Parathyroid adenoma (tissue), 2 donors: ENCODE measurements at regions not wholly inside any gene's neighbourhood (a gene's known extent, or its start where the extent isn't known, plus 50 kb on each side); places are given as distances from the start of the nearest gene placed in this dataset.

ENCODE experiments used
- H2AFZ ChIP-seq: fragments of 300-600 bp; sonication (generic); one replicate; pipeline ENCODE4 v1.7.0; 2017; ENCODE audit warnings: antibody characterized with exemption, mild to moderate bottlenecking
- H3K27ac ChIP-seq: fragments of 300-600 bp; sonication (generic); one replicate; pipeline ENCODE4 v1.7.0; 2017
- H3K27me3 ChIP-seq: fragments of 300-600 bp; sonication (generic); one replicate; pipeline ENCODE4 v1.7.0; 2017; ENCODE audit warnings: low read length; ENCODE audit not compliant: control insufficient read depth, insufficient read depth
- H3K36me3 ChIP-seq: fragments of 300-600 bp; sonication (generic); one replicate; pipeline ENCODE4 v1.7.0; 2017; ENCODE audit warnings: low read length; ENCODE audit not compliant: control insufficient read depth, insufficient read depth
- H3K4me1 ChIP-seq: fragments of 300-600 bp; sonication (generic); one replicate; pipeline ENCODE4 v1.7.0; 2017; ENCODE audit warnings: control low read depth
- H3K4me2 ChIP-seq: fragments of 300-600 bp; sonication (generic); one replicate; pipeline ENCODE4 v1.7.0; 2017; ENCODE audit warnings: low read length
- H3K4me3 ChIP-seq: fragments of 300-600 bp; sonication (generic); one replicate; pipeline ENCODE4 v1.7.0; 2017; ENCODE audit warnings: low read depth, low read length
- H3K79me2 ChIP-seq: fragments of 300-600 bp; sonication (generic); one replicate; pipeline ENCODE4 v1.7.0; 2017; ENCODE audit warnings: control low read depth
- H3K9ac ChIP-seq: fragments of 300-600 bp; sonication (generic); one replicate; pipeline ENCODE4 v1.7.0; 2017; ENCODE audit warnings: mild to moderate bottlenecking
- H3K9me3 ChIP-seq: fragments of 300-600 bp; sonication (generic); one replicate; pipeline ENCODE4 v1.7.0; 2017; ENCODE audit warnings: low read length; ENCODE audit not compliant: control insufficient read depth
- TF ChIP-seq, protein P1 (sequence below): fragments of 300-600 bp; sonication (generic); IDR thresholded peaks from one replicate; pipeline ENCODE4 v1.7.0; 2017; ENCODE audit warnings: antibody characterized with exemption, mild to moderate bottlenecking
- donor health status: primary hyperparathyroidism.

DNA sequence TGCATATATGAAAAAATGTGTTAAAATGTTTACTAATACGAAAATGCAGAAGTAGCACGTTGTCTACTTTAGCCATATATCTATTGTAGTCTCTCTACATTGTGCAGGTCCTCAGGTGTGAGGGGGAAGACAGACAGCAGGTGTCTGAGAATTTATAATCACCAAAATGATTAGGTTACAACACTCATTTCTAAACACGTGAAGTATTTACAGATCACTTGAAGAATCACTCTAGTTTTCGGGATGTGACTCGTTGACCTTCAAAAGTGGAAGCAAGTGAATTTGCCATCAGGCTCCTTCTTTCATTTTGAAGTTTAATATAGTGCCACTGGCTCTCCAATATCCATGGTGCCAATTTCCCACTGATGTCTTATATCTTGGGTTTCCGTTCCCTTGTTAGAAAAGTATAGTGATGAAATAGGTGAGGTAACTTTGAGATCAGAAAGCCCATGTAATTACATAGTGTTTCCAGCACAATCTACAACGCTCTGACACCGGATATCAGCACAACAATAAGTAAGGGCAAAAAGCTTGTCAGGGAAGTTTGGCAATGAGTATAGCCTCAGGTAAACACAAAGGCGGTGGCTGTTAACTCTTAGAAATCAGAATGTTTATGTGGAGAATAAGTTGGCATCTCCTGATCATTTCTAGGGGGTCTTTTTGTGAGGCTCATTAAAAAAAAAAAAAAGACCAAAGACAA, 57.5 kb upstream of the SP4 start:
- Histone ChIP-seq H3K36me3 (no peaks in the 10 kb centered on the region), H3K79me2 (no peaks in the 10 kb centered on the region), H2AFZ (no peak overlapping the region), H3K9me3 (no peaks in the 10 kb centered on the region), H3K9ac (no peak overlapping the region), H3K4me1 (no peaks in the 10 kb centered on the region), H3K27ac (no peak overlapping the region), H3K27me3 (no peaks in the 10 kb centered on the region), H3K4me3 (no peak overlapping the region), H3K4me2 (no peak overlapping the region)
- TF ChIP-seq, protein P1, sequence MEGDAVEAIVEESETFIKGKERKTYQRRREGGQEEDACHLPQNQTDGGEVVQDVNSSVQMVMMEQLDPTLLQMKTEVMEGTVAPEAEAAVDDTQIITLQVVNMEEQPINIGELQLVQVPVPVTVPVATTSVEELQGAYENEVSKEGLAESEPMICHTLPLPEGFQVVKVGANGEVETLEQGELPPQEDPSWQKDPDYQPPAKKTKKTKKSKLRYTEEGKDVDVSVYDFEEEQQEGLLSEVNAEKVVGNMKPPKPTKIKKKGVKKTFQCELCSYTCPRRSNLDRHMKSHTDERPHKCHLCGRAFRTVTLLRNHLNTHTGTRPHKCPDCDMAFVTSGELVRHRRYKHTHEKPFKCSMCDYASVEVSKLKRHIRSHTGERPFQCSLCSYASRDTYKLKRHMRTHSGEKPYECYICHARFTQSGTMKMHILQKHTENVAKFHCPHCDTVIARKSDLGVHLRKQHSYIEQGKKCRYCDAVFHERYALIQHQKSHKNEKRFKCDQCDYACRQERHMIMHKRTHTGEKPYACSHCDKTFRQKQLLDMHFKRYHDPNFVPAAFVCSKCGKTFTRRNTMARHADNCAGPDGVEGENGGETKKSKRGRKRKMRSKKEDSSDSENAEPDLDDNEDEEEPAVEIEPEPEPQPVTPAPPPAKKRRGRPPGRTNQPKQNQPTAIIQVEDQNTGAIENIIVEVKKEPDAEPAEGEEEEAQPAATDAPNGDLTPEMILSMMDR = no peak

DNA sequence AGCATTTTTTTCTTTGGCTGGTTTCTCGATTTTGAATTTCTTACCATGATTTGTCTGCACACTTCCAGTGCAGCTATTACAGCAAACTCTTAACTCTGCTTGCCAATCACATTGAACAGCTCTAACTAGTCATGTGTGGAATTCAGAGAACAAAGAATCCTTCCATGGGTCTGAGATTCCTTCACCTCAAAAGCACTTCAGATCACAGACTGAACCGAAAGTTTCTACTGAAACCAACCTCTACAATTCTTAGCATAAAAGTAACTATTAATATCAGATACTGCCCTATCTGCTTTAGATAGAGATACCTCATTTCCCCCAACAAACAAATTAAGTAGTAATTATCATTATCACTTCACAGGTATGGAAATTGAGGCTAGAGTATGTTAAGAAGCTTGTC, 56.5 kb upstream of the SP4 start:
- Histone ChIP-seq H3K79me2 (no peaks in the 10 kb centered on the region), H3K27ac (no peak overlapping the region), H3K27me3 (no peaks in the 10 kb centered on the region), H3K9ac (no peak overlapping the region), H3K9me3 (no peaks in the 10 kb centered on the region), H3K36me3 (no peaks in the 10 kb centered on the region), H3K4me3 (no peak overlapping the region), H3K4me1 (no peaks in the 10 kb centered on the region), H2AFZ (no peak overlapping the region), H3K4me2 (no peak overlapping the region)
- TF ChIP-seq, protein P1 = no peak

GRCh38 chr7:21373031-21373430, 54.9 kb upstream of the SP4 start:
- Histone ChIP-seq H3K27me3 (no peaks in the 10 kb centered on the region), H3K9me3 (no peaks in the 10 kb centered on the region), H3K4me2 (no peak overlapping the region), H3K36me3 (no peaks in the 10 kb centered on the region), H2AFZ (no peak overlapping the region), H3K79me2 (no peaks in the 10 kb centered on the region), H3K9ac (no peak overlapping the region), H3K4me3 (no peak overlapping the region), H3K27ac (no peak overlapping the region), H3K4me1 (no peaks in the 10 kb centered on the region)
- TF ChIP-seq, protein P1 = no peak

DNA sequence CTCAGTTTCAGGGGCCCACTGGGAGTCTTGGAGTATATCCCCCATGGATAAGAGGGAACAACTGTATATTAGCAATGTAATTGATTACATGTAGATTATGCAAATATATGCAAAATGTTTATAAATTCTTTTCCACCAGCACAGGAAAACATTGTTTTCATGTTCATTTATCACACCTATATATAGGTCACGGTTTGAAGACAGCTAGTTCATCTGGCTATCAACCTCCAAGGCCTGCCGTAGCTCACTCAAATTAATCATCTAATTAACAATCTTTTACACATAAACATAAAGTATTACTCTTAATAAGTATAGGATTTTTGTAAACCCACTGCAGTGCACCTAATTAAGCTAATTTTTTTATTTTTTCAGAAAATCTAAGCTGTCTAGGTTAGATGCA, 53.7 kb upstream of the SP4 start:
- Histone ChIP-seq H3K9me3 (no peaks in the 10 kb centered on the region), H3K9ac (no peak overlapping the region), H3K4me2 (no peak overlapping the region), H3K79me2 (no peaks in the 10 kb centered on the region), H3K27ac (no peak overlapping the region), H3K36me3 (no peaks in the 10 kb centered on the region), H3K27me3 (no peaks in the 10 kb centered on the region), H3K4me1 (no peaks in the 10 kb centered on the region), H2AFZ (no peak overlapping the region), H3K4me3 (no peak overlapping the region)
- TF ChIP-seq, protein P1 = no peak

GRCh38 chr7:21377545-21377944, 50.3 kb upstream of the SP4 start:
- Histone ChIP-seq H2AFZ (no peak overlapping the region), H3K79me2 (no peaks in the 10 kb centered on the region), H3K9me3 (no peaks in the 10 kb centered on the region), H3K27me3 (no peaks in the 10 kb centered on the region), H3K9ac (no peak overlapping the region), H3K36me3 (no peaks in the 10 kb centered on the region), H3K4me1 (no peaks in the 10 kb centered on the region), H3K4me3 (no peak overlapping the region), H3K27ac (no peak overlapping the region), H3K4me2 (no peak overlapping the region)
- TF ChIP-seq, protein P1 = no peak
